Renal cortical epithelial cell (primary cell): ENCODE measurements at regions not wholly inside any gene's neighbourhood (a gene's known extent, or its start where the extent isn't known, plus 50 kb on each side); places are given as distances from the start of the nearest gene placed in this dataset.

Source experiments
- DNase-seq: peaks from one replicate; pipeline ENCODE4 v3.0.0-alpha.2; 2011; ENCODE audit warnings: low read depth

- DNase-seq = no peak
Measured at GRCh38 chr2:234247453-234248180, 197.1 kb downstream of the SPP2 start.

GRCh38 chr2:234245945-234246344, 195.4 kb downstream of the SPP2 start:
- DNase-seq = peak; percentile 94

- DNase-seq = peak; percentile 86
Measured at GRCh38 chr2:234243871-234244565, 193.5 kb downstream of the SPP2 start.

- DNase-seq = no peak
Measured at GRCh38 chr2:234242459-234242836, 191.9 kb downstream of the SPP2 start.

- DNase-seq = peak; percentile 99
Measured at GRCh38 chr2:234241656-234242458, 191.4 kb downstream of the SPP2 start.

GRCh38 chr2:234240917-234241316, 190.4 kb downstream of the SPP2 start:
- DNase-seq = peak; percentile 77

GRCh38 chr2:234235191-234235590, 184.7 kb downstream of the SPP2 start:
- no peak for DNase-seq

GRCh38 chr2:234231460-234231859, 181.0 kb downstream of the SPP2 start:
- no peak for DNase-seq

GRCh38 chr2:234219046-234219310, 168.5 kb downstream of the SPP2 start:
- DNase-seq = peak; percentile 52

- DNase-seq = peak; percentile 54
Measured at GRCh38 chr2:234218266-234219045, 168.0 kb downstream of the SPP2 start.

- DNase-seq = no peak
Measured at GRCh38 chr2:234212534-234212933, 162.0 kb downstream of the SPP2 start.

GRCh38 chr2:234211797-234212196, 161.3 kb downstream of the SPP2 start:
- DNase-seq = no peak

- no peak for DNase-seq
Measured at GRCh38 chr2:234206738-234207137, 156.2 kb downstream of the SPP2 start.

- DNase-seq = peak; percentile 82
Measured at GRCh38 chr2:234204480-234204879, 154.0 kb downstream of the SPP2 start.

- DNase-seq = peak; percentile 100
Measured at GRCh38 chr2:234203135-234203984, 152.9 kb downstream of the SPP2 start.

GRCh38 chr2:234202601-234203000, 152.1 kb downstream of the SPP2 start:
- no peak for DNase-seq

GRCh38 chr2:234199996-234200395, 149.5 kb downstream of the SPP2 start:
- no peak for DNase-seq

GRCh38 chr2:234198976-234199375, 148.5 kb downstream of the SPP2 start:
- DNase-seq = no peak

- no peak for DNase-seq
Measured at GRCh38 chr2:234195516-234195915, 145.0 kb downstream of the SPP2 start.

GRCh38 chr2:234193977-234194563, 143.6 kb downstream of the SPP2 start:
- DNase-seq = no peak
